Natural killer cell (primary cell): ENCODE measurements at regions not wholly inside any gene's neighbourhood (a gene's known extent, or its start where the extent isn't known, plus 50 kb on each side); places are given as distances from the start of the nearest gene placed in this dataset.

Source experiments
- ATAC-seq, 3 donors: fragments of 150-1000 bp in 2 of 3; fragments of 200-7000 bp in 1 of 3; cut with Tn5 transposase; 1 replicate in 1 of 3; 2 replicates in 2 of 3; pipeline ENCODE4 v1.10.0; 2021; ENCODE audit warnings: mild to moderate bottlenecking in 2 of 3, moderate library complexity in 2 of 3
- DNase-seq, 2 donors: peaks; one replicate each; pipeline versions ENCODE4 v3.0.0 to v3.0.0-alpha.2; 2013 to 2021; ENCODE audit warnings: mixed read lengths in 1 of 2
- H3K27ac ChIP-seq: one replicate; pipeline ENCODE4 v1.5.1; 2013; ENCODE audit warnings: mild to moderate bottlenecking, low read length
- H3K27me3 ChIP-seq: one replicate; pipeline ENCODE4 v1.6.1; 2013; ENCODE audit warnings: low read length; ENCODE audit not compliant: control insufficient read depth, insufficient read depth
- H3K36me3 ChIP-seq: one replicate; pipeline ENCODE4 v1.6.1; 2013; ENCODE audit warnings: low read length; ENCODE audit not compliant: control insufficient read depth, insufficient read depth
- H3K4me1 ChIP-seq: one replicate; pipeline ENCODE4 v1.6.1; 2013; ENCODE audit warnings: low read length; ENCODE audit not compliant: control insufficient read depth, insufficient read depth
- H3K4me3 ChIP-seq: one replicate; pipeline ENCODE4 v1.5.1; 2013; ENCODE audit warnings: low read length
- H3K9me3 ChIP-seq: one replicate; pipeline ENCODE4 v1.6.1; 2013; ENCODE audit warnings: low read length; ENCODE audit not compliant: control insufficient read depth, insufficient read depth
- H3K27ac Mint-ChIP-seq, 2 donors: one replicate each; pipeline ENCODE4 v1.8.0; 2022; ENCODE audit warnings: mild to moderate bottlenecking in 2 of 2, mixed read lengths in 2 of 2, moderate library complexity in 1 of 2
- H3K27me3 Mint-ChIP-seq, 2 donors: one replicate each; pipeline ENCODE4 v1.8.0; 2022; ENCODE audit warnings: low read depth in 2 of 2, mixed read lengths in 2 of 2
- H3K36me3 Mint-ChIP-seq: one replicate; pipeline ENCODE4 v1.8.0; 2022; ENCODE audit warnings: mixed read lengths
- H3K4me1 Mint-ChIP-seq, 2 donors: one replicate each; pipeline ENCODE4 v1.8.0; 2022; ENCODE audit warnings: mixed read lengths in 2 of 2
- H3K4me3 Mint-ChIP-seq: one replicate; pipeline ENCODE4 v1.8.0; 2022; ENCODE audit warnings: mild to moderate bottlenecking, moderate library complexity, mixed read lengths
- H3K9me3 Mint-ChIP-seq, 2 donors: one replicate each; pipeline ENCODE4 v1.8.0; 2022; ENCODE audit warnings: mixed read lengths in 2 of 2
- WGBS: methylation state at CpG from one replicate; pipeline ENCODE4 v1.1.7; 2013; ENCODE audit warnings: missing lambda C conversion rate; ENCODE audit not compliant: insufficient coverage; 5-methylcytosine and 5-hydroxymethylcytosine counted together
- intact Hi-C: fragments of 100-400 bp; cut with micrococcal nuclease; formaldehyde crosslinking; loops from one replicate; pipeline ENCODE4 v1.14.2; 2022
- TF ChIP-seq, protein P1 (sequence below): fragments of 200-600 bp; IDR thresholded peaks from one replicate; pipeline ENCODE4 v1.8.0; 2022; ENCODE audit warnings: antibody characterized with exemption

DNA sequence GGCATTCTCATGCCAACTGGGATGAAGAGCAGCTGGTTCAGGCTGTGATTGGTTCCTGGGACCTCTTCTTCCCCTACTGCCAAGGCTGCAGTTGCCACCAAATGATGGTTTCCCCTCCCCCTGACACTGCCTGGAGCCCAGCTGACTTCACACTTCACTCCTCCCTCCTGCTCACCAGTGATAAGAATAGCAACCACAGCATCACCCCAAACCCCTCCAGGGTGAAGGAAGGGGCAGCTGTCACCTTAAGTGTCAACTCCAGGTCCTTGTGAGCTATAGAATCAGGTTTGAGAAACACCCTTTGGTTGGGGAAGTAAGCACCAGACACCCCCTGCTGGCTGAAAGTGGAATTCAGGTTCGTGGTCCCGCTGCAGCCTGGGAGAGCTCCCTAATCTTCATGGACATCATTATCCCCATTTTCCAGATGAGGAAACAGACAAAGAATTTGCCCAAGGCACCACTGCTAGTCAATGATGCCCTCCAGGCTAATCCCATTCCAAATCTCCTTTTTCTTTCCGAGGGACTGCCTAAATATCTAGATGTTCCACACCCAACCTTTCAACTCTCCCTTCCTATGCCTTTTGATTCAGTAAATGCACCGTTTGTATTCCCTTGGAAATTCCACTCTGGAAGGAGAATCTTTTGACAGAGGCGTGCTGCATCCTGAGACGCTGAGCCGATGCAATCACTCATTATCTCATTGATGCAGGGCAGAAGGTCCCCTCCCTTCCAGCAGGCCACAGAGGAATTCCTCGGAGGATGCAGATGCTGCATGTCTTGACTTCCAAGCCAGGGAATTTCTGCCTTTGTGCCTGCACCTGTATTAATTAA is 50.6 kb upstream of the UQCRFS1 start:
- H3K36me3 Mint-ChIP-seq: no peaks in the 10 kb centered on the region
- WGBS: 39% methylated on average over 8 of the region's 8 CpGs
- no peaks in the 10 kb centered on the region for H3K9me3 Mint-ChIP-seq
- ATAC-seq: peak; percentile 90 to 95 (median 92)
- peak; percentile 68 to 78 for DNase-seq
- Histone ChIP-seq H3K27ac (no peak overlapping the region), H3K36me3 (no peaks in the 10 kb centered on the region), H3K9me3 (no peaks in the 10 kb centered on the region), H3K4me1 (peaks cover 15% of the 10 kb centered on the region), H3K4me3 (no peak overlapping the region), H3K27me3 (no peaks in the 10 kb centered on the region)
- intact Hi-C loops: loop anchor here (1.0 to 2.0 kb wide), 2 partner anchors 51 to 526 kb away; partner anchors contain the start of gene UQCRFS1
- H3K27me3 Mint-ChIP-seq: peaks cover 11 to 14% of the 10 kb centered on the region in 2 donors
- peak overlapping the region in 1 of 2 donors; percentile 88 for H3K27ac Mint-ChIP-seq
- peaks cover 17 to 30% of the 10 kb centered on the region in 2 donors for H3K4me1 Mint-ChIP-seq
- TF ChIP-seq, protein P1, sequence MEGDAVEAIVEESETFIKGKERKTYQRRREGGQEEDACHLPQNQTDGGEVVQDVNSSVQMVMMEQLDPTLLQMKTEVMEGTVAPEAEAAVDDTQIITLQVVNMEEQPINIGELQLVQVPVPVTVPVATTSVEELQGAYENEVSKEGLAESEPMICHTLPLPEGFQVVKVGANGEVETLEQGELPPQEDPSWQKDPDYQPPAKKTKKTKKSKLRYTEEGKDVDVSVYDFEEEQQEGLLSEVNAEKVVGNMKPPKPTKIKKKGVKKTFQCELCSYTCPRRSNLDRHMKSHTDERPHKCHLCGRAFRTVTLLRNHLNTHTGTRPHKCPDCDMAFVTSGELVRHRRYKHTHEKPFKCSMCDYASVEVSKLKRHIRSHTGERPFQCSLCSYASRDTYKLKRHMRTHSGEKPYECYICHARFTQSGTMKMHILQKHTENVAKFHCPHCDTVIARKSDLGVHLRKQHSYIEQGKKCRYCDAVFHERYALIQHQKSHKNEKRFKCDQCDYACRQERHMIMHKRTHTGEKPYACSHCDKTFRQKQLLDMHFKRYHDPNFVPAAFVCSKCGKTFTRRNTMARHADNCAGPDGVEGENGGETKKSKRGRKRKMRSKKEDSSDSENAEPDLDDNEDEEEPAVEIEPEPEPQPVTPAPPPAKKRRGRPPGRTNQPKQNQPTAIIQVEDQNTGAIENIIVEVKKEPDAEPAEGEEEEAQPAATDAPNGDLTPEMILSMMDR: peak; percentile 90
- peak overlapping the region; percentile 69 for H3K4me3 Mint-ChIP-seq

DNA sequence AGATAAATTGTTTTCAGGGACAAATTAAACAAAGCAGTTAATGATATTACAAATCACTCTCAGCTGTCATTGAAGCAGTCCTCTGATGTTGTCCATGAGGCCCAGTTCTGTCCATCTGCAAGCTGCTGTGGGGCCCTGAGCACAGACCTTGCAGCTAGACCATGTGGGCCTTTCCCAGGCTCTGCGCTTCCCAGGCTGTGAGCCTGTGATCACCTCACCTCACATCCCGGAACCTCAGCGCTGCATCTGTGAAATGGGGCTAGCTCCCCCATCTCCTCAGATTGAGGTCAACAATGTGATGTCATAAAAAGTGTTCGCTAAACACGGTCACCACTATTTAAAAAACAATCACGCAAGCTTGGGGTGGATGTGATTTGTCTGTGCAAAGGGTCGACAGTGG is 51.9 kb upstream of the UQCRFS1 start:
- no peaks in the 10 kb centered on the region for H3K9me3 ChIP-seq
- peaks cover 13 to 22% of the 10 kb centered on the region in 2 donors for H3K4me1 Mint-ChIP-seq
- peaks cover 15% of the 10 kb centered on the region for H3K4me1 ChIP-seq
- no peak for ATAC-seq
- H3K36me3 Mint-ChIP-seq: no peaks in the 10 kb centered on the region
- H3K27me3 Mint-ChIP-seq: peaks cover 16 to 19% of the 10 kb centered on the region in 2 donors
- H3K27me3 ChIP-seq: no peaks in the 10 kb centered on the region
- H3K9me3 Mint-ChIP-seq: no peaks in the 10 kb centered on the region
- no peak overlapping the region for H3K27ac Mint-ChIP-seq
- H3K36me3 ChIP-seq: no peaks in the 10 kb centered on the region
- no peak overlapping the region for H3K4me3 ChIP-seq
- intact Hi-C loops: no loop called here
- 96% methylated on average over 7 of the region's 7 CpGs for WGBS
- no peak overlapping the region for H3K4me3 Mint-ChIP-seq
- TF ChIP-seq, protein P1: no peak
- no peak for DNase-seq
- H3K27ac ChIP-seq: no peak overlapping the region

DNA sequence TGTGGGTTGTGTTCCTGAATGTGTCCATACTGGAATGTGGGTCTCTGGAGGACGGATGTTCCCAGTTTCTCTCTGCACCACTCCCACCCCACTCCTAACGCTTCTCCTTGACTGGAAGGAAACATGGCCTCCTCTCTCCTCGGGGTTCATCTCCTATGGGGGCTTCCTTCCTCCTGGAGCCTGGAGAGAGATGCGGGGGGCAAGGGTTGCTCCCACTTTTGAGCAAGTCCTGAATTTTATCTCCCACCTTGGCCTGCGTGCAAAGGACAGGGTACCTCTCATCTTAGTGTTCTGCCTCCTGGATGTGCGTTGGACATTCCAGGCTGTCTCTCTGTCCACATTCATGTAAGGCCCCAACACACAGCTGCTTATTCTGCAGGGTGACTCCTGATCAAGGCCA is 52.5 kb upstream of the UQCRFS1 start:
- no peaks in the 10 kb centered on the region for H3K9me3 Mint-ChIP-seq
- no peaks in the 10 kb centered on the region for H3K27me3 ChIP-seq
- no peak for DNase-seq
- H3K4me1 ChIP-seq: peaks cover 15% of the 10 kb centered on the region
- intact Hi-C loops: no loop called here
- no peak overlapping the region for H3K27ac Mint-ChIP-seq
- H3K27me3 Mint-ChIP-seq: peaks cover 17 to 19% of the 10 kb centered on the region in 2 donors
- H3K36me3 ChIP-seq: no peaks in the 10 kb centered on the region
- H3K36me3 Mint-ChIP-seq: no peaks in the 10 kb centered on the region
- WGBS: 90% methylated on average over 6 of the region's 6 CpGs
- TF ChIP-seq, protein P1: no peak
- no peak overlapping the region for H3K4me3 Mint-ChIP-seq
- no peak for ATAC-seq
- no peak overlapping the region for H3K4me3 ChIP-seq
- H3K9me3 ChIP-seq: no peaks in the 10 kb centered on the region
- no peak overlapping the region for H3K27ac ChIP-seq
- peaks cover 13 to 22% of the 10 kb centered on the region in 2 donors for H3K4me1 Mint-ChIP-seq
